RWPE2 (cell line): ENCODE measurements at regions not wholly inside any gene's neighbourhood (a gene's known extent, or its start where the extent isn't known, plus 50 kb on each side); places are given as distances from the start of the nearest gene placed in this dataset.

Experiments used
- ATAC-seq: fragments of 200-7000 bp; cut with Tn5 transposase; 3 replicates; pipeline ENCODE4 v1.9.1; 2021; ENCODE audit warnings: low read depth
- DNase-seq: peaks from one replicate; pipeline ENCODE4 v3.0.0-alpha.2; 2020; ENCODE audit warnings: low spot score
- H3K27ac ChIP-seq: fragments of 450-650 bp; 2 replicates; pipeline ENCODE4 v1.5.1; 2017; ENCODE audit warnings: mild to moderate bottlenecking; ENCODE audit not compliant: poor library complexity, severe bottlenecking
- H3K27me3 ChIP-seq: fragments of 250-450 bp; sonication (Bioruptor Pico); 2 replicates; pipeline ENCODE4 v1.5.1; 2021; ENCODE audit warnings: mild to moderate bottlenecking, moderate library complexity; ENCODE audit not compliant: insufficient read depth, poor library complexity, severe bottlenecking
- H3K36me3 ChIP-seq: fragments of 250-450 bp; sonication (Bioruptor Pico); 2 replicates; pipeline ENCODE4 v1.5.1; 2020; ENCODE audit warnings: low read depth, mild to moderate bottlenecking, moderate library complexity
- H3K4me1 ChIP-seq: fragments of 250-450 bp; sonication (Bioruptor Pico); 2 replicates; pipeline ENCODE4 v1.5.1; 2021; ENCODE audit warnings: mild to moderate bottlenecking, moderate library complexity; ENCODE audit not compliant: insufficient read depth, poor library complexity, severe bottlenecking
- H3K4me3 ChIP-seq: fragments of 250-450 bp; sonication (Bioruptor Pico); 2 replicates; pipeline ENCODE4 v1.5.1; 2021; ENCODE audit warnings: mild to moderate bottlenecking, moderate library complexity; ENCODE audit not compliant: severe bottlenecking
- H3K9me3 ChIP-seq: fragments of 250-450 bp; sonication (Bioruptor Pico); 2 replicates; pipeline ENCODE4 v1.5.1; 2021; ENCODE audit warnings: mild to moderate bottlenecking, moderate library complexity; ENCODE audit not compliant: severe bottlenecking
- CTCF ChIP-seq: fragments of 450-650 bp; IDR thresholded peaks from one replicate; pipeline ENCODE4 v1.5.1; 2017; ENCODE audit warnings: mild to moderate bottlenecking, moderate library complexity; ENCODE audit not compliant: poor library complexity, severe bottlenecking

GRCh38 chr2:52193804-52194203 is 1161.9 kb upstream of the NRXN1 start:
- H3K9me3 ChIP-seq: no peaks in the 10 kb centered on the region
- H3K36me3 ChIP-seq: no peaks in the 10 kb centered on the region
- ATAC-seq: no peak
- no peaks in the 10 kb centered on the region for H3K4me1 ChIP-seq
- no peaks in the 10 kb centered on the region for H3K27me3 ChIP-seq
- no peak for TF ChIP-seq CTCF
- DNase-seq: no peak
- H3K4me3 ChIP-seq: no peak overlapping the region
- no peak overlapping the region for H3K27ac ChIP-seq

- ATAC-seq: no peak
- Histone ChIP-seq H3K36me3 (no peaks in the 10 kb centered on the region), H3K4me1 (no peaks in the 10 kb centered on the region), H3K27ac (no peak overlapping the region), H3K27me3 (no peaks in the 10 kb centered on the region), H3K4me3 (no peak overlapping the region), H3K9me3 (no peaks in the 10 kb centered on the region)
- DNase-seq: no peak
- TF ChIP-seq CTCF: no peak
These were observed 1160.7 kb upstream of the NRXN1 start for GRCh38 chr2:52192656-52193055.

- H3K4me1 ChIP-seq: no peaks in the 10 kb centered on the region
- no peaks in the 10 kb centered on the region for H3K27me3 ChIP-seq
- no peak for TF ChIP-seq CTCF
- no peak overlapping the region for H3K27ac ChIP-seq
- no peaks in the 10 kb centered on the region for H3K9me3 ChIP-seq
- DNase-seq: no peak
- no peaks in the 10 kb centered on the region for H3K36me3 ChIP-seq
- no peak overlapping the region for H3K4me3 ChIP-seq
- no peak for ATAC-seq
These were observed 1149.1 kb upstream of the NRXN1 start for GRCh38 chr2:52181080-52181479.

- TF ChIP-seq CTCF: no peak
- Histone ChIP-seq H3K9me3 (no peaks in the 10 kb centered on the region), H3K4me3 (no peak overlapping the region), H3K4me1 (no peaks in the 10 kb centered on the region), H3K27me3 (no peaks in the 10 kb centered on the region), H3K27ac (no peak overlapping the region), H3K36me3 (no peaks in the 10 kb centered on the region)
- no peak for ATAC-seq
- DNase-seq: no peak
These were observed 1146.9 kb upstream of the NRXN1 start for GRCh38 chr2:52178845-52179244.

GRCh38 chr2:52145005-52145404 is 1113.1 kb upstream of the NRXN1 start:
- no peak for TF ChIP-seq CTCF
- Histone ChIP-seq H3K4me1 (no peaks in the 10 kb centered on the region), H3K27ac (no peak overlapping the region), H3K4me3 (no peak overlapping the region), H3K27me3 (peaks cover 3% of the 10 kb centered on the region), H3K9me3 (no peaks in the 10 kb centered on the region), H3K36me3 (no peaks in the 10 kb centered on the region)
- DNase-seq (no peak), ATAC-seq (no peak)
